ENCODE measurements at regions not wholly inside any gene's neighbourhood (a gene's known extent, or its start where the extent isn't known, plus 50 kb on each side); places are given as distances from the start of the nearest gene placed in this dataset.

DNA sequence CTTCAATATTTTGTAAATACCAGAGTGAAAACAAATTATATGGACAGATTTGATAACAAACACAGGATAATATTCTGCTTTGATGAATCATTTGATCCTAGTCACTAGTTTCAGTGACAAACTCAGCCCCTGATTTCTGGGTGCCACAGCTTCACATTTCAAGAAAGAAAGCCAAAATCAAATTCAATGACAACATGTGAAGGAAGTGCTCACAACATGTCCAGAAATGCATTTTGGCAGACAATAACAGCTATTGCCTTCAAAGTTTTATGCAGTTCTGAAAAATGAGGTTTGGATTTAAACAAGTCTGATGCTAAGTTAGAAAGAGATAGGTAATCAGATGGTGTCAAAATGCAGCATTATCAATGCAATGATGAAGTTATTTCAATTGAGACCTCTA is 106.9 kb upstream of the PIEZO2 start:
- Histone ChIP-seq H3K4me1 (ENCODE audit: insufficient read depth, low read length) (peaks cover 7% of the 10 kb centered on the region), H3K27ac (ENCODE audit: low read length) (no peak overlapping the region), H3K27me3 (ENCODE audit: insufficient read depth, low read length) (no peaks in the 10 kb centered on the region), H3K9me3 (ENCODE audit: insufficient read depth, low read depth, low read length) (no peaks in the 10 kb centered on the region), H3K36me3 (ENCODE audit: insufficient read depth, low read depth, low read length) (no peaks in the 10 kb centered on the region), H3K4me3 (ENCODE audit: low read length) (no peak overlapping the region), H3K9ac (ENCODE audit: low read depth, low read length) (no peak overlapping the region)

DNA sequence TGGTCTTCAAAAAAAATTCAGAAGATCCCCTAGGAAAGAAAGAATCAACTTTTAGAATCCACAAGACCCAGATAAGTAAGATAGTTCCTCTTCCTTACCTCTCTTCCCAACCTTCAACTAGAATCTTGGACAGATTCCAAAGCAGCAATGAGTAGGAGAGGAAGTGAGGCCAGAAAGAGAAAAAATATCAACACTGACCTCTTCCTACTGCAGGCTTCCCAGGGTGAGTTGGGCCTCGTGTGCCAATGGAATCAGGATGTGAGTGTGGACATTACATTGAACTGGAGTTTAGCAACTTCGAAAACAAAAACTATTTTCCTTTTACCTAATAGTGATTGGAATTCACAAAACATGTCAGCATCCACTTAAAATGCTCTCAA is 102.5 kb upstream of the PIEZO2 start:
- no peaks in the 10 kb centered on the region for H3K27me3 ChIP-seq (ENCODE audit: insufficient read depth, low read length)
- H3K36me3 ChIP-seq (ENCODE audit: insufficient read depth, low read depth, low read length), result no peaks in the 10 kb centered on the region
- peaks cover 4% of the 10 kb centered on the region; the same call in 1 of the 2 replicates for H3K9me3 ChIP-seq (ENCODE audit: insufficient read depth, low read depth, low read length)
- H3K4me3 ChIP-seq (ENCODE audit: low read length), result no peak overlapping the region
- H3K27ac ChIP-seq (ENCODE audit: low read length), result no peak overlapping the region
- no peaks in the 10 kb centered on the region for H3K4me1 ChIP-seq (ENCODE audit: insufficient read depth, low read length)
- H3K9ac ChIP-seq (ENCODE audit: low read depth, low read length), result no peak overlapping the region

DNA sequence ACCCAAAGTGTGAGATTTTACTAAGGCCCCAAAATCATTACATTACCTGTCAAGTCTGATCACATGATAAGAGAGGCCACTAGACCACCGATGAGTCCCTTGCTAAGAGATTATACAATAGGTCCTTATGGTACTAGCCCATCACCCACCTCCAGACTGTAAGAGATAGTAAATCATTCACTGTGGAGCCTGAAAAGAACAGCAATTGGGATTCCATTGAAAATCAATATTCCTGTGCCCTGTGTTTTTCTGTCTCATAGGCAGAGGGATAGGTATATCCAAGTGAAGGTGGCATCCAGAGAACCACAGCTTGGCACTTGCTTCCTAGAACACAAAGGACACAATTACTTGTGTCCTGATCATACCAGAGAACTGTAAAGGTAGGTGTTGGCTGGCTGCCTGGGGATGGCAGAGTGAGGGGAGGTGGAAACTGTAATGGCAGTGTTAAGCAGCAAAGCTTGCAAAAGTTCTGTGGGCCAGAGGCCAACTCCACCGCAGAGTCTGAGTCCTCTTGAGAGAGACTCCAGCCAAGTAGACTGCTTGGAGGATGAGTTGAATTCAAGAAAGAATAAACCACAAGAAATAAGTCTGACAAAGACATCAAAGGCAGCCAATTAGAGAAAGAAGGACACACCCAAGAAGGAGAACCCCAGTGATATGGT is 102.0 kb upstream of the PIEZO2 start:
- H3K27me3 ChIP-seq (ENCODE audit: insufficient read depth, low read length), result no peaks in the 10 kb centered on the region
- peaks cover 4% of the 10 kb centered on the region; the same call in 1 of the 2 replicates for H3K9me3 ChIP-seq (ENCODE audit: insufficient read depth, low read depth, low read length)
- no peak overlapping the region for H3K27ac ChIP-seq (ENCODE audit: low read length)

DNA sequence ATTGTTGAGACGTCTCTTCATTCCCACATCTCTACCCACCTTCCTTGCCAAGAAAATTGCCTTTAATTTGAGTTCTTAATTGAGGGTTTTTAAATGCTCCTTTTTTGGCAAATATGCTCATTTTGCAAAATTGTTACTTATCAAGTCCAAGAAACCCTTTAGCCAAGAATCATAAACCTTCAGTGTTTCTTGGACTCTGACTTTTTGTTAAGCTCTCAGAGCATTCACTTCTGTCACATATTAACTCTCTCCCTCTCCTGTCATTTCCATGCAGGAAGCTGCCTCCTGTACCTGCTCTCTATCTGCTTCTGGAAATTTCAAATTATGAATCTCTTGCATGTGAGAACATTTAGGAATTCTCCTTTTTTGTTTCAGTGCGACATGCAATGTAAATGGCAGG is 100.0 kb upstream of the PIEZO2 start:
- H3K27me3 ChIP-seq (ENCODE audit: insufficient read depth, low read length), result no peaks in the 10 kb centered on the region
- H3K4me3 ChIP-seq (ENCODE audit: low read length), result no peak overlapping the region
- H3K27ac ChIP-seq (ENCODE audit: low read length), result no peak overlapping the region
- no peak overlapping the region for H3K9ac ChIP-seq (ENCODE audit: low read depth, low read length)
- H3K9me3 ChIP-seq (ENCODE audit: insufficient read depth, low read depth, low read length), result peaks cover 4% of the 10 kb centered on the region; the same call in 1 of the 2 replicates
- H3K36me3 ChIP-seq (ENCODE audit: insufficient read depth, low read depth, low read length), result no peaks in the 10 kb centered on the region
- no peaks in the 10 kb centered on the region for H3K4me1 ChIP-seq (ENCODE audit: insufficient read depth, low read length)

More for the DNA sequence above, 102.0 kb upstream of the PIEZO2 start:
- H3K36me3 ChIP-seq (ENCODE audit: insufficient read depth, low read depth, low read length), result no peaks in the 10 kb centered on the region
- H3K4me3 ChIP-seq (ENCODE audit: low read length), result no peak overlapping the region
- no peak overlapping the region for H3K9ac ChIP-seq (ENCODE audit: low read depth, low read length)
- H3K4me1 ChIP-seq (ENCODE audit: insufficient read depth, low read length), result no peaks in the 10 kb centered on the region

DNA sequence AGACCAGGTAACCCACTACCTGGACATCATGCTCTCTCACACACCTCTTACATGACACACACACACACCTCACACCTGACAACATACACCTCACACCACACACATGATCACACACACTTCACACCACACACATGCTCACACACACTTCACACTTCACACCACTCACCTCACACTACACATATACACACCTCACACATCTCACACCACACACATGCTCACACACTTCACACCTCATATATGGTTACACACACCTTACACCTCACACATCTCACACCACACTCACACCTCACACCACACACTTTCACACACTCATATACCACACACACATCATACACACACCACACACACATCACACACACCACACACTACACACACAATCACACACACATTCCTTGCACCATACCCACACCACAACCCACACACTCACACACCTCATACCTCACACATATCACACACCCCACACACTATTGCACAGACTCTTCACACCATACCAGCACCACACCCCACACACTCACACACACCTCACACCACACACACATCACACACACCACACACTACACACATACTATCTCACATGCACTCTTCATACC is 98.1 kb upstream of the PIEZO2 start:
- H3K4me1 ChIP-seq (ENCODE audit: insufficient read depth, low read length), result no peaks in the 10 kb centered on the region
- no peak overlapping the region for H3K9ac ChIP-seq (ENCODE audit: low read depth, low read length)
- H3K9me3 ChIP-seq (ENCODE audit: insufficient read depth, low read depth, low read length), result peaks cover 4% of the 10 kb centered on the region; the same call in 1 of the 2 replicates
- H3K4me3 ChIP-seq (ENCODE audit: low read length), result no peak overlapping the region
- no peak overlapping the region for H3K27ac ChIP-seq (ENCODE audit: low read length)
- no peaks in the 10 kb centered on the region for H3K27me3 ChIP-seq (ENCODE audit: insufficient read depth, low read length)
- H3K36me3 ChIP-seq (ENCODE audit: insufficient read depth, low read depth, low read length), result no peaks in the 10 kb centered on the region

DNA sequence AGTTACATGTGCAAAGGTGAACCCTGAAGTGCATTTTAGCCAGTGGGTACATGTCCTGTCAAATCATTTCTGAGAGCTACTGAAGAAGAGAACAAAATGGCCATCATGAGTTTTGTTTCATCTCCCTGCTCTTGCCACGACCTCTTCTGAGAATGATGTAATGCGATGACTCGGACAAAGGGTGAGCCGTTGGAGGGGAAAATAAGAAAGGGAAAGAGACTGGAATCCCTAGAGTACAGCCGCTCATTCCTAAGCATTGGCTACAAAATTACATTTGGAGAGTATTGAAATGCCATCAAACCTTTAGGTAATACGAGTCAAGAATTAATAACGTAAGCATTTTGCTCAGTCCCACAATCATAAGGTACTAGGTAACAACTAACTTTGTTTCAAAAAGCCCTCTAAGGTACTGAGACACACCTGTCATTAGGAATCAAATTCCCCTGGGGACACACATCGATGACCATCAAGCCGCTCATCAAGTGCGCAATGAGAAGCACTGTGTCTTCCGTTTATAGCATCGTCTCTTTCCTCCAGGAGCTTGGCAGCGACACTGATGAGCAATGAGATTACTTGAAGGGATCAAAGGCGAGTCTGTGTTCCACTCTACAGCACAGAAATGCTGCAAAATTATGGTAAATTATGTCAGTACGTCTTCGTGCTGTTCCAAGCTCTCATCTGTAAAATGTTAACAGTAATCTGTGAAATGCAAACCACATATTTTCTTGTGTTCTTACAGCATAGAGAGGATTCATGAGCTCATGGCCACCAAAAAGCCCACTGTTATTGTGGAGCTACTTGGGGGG is 97.3 kb upstream of the PIEZO2 start:
- Histone ChIP-seq H3K4me3 (ENCODE audit: low read length) (no peak overlapping the region), H3K9me3 (ENCODE audit: insufficient read depth, low read depth, low read length) (peaks cover 4% of the 10 kb centered on the region; the same call in 1 of the 2 replicates), H3K36me3 (ENCODE audit: insufficient read depth, low read depth, low read length) (no peaks in the 10 kb centered on the region), H3K4me1 (ENCODE audit: insufficient read depth, low read length) (no peaks in the 10 kb centered on the region), H3K27me3 (ENCODE audit: insufficient read depth, low read length) (no peaks in the 10 kb centered on the region), H3K9ac (ENCODE audit: low read depth, low read length) (no peak overlapping the region), H3K27ac (ENCODE audit: low read length) (no peak overlapping the region)

DNA sequence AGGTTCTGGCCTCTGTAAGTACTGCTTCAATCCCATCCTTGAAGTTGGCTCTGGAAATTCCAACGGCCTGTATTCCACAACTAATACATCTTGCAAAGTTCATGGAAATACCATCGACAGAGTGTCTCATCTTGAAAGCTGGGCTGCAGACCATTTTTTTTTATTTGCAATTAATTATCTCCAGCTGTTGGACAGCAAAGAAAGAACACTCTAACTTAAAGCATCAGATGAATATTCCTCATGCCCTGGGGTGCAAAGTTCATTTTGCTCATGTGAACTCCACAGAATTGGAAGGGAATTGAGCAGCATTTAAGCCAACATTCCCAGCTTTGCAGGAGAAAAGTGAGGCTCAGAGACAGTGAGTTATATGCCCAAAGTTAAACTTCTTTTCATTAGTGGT is 96.5 kb upstream of the PIEZO2 start:
- Histone ChIP-seq H3K27me3 (ENCODE audit: insufficient read depth, low read length) (no peaks in the 10 kb centered on the region), H3K4me3 (ENCODE audit: low read length) (no peak overlapping the region)

DNA sequence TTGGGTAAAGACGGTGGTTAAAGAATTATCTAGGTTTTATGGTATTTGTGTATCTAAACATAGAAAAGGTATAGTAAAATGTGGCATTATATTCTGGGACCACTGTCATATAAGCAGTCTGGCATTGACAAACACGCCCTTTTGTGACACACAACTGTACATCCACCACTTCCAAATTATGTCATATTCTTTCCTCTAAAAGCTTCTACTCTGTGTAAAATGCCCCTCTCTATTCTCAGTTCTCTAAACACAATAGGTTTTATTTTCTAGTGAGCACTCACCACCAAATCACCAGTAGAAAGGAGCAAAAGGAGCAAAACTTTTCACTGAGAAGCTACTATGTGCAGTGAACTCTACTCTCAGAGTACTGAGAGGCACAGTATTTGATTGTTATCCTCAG is 88.1 kb upstream of the PIEZO2 start:
- Histone ChIP-seq H3K27me3 (ENCODE audit: insufficient read depth, low read length) (no peaks in the 10 kb centered on the region), H3K27ac (ENCODE audit: low read length) (no peak overlapping the region), H3K4me3 (ENCODE audit: low read length) (no peak overlapping the region), H3K4me1 (ENCODE audit: insufficient read depth, low read length) (no peaks in the 10 kb centered on the region), H3K9ac (ENCODE audit: low read depth, low read length) (no peak overlapping the region), H3K9me3 (ENCODE audit: insufficient read depth, low read depth, low read length) (no peaks in the 10 kb centered on the region), H3K36me3 (ENCODE audit: insufficient read depth, low read depth, low read length) (no peaks in the 10 kb centered on the region)

More for the DNA sequence above, 96.5 kb upstream of the PIEZO2 start:
- no peak overlapping the region for H3K27ac ChIP-seq (ENCODE audit: low read length)
- H3K9ac ChIP-seq (ENCODE audit: low read depth, low read length), result no peak overlapping the region
- peaks cover 4% of the 10 kb centered on the region; the same call in 1 of the 2 replicates for H3K9me3 ChIP-seq (ENCODE audit: insufficient read depth, low read depth, low read length)
- H3K4me1 ChIP-seq (ENCODE audit: insufficient read depth, low read length), result no peaks in the 10 kb centered on the region
- H3K36me3 ChIP-seq (ENCODE audit: insufficient read depth, low read depth, low read length), result no peaks in the 10 kb centered on the region

DNA sequence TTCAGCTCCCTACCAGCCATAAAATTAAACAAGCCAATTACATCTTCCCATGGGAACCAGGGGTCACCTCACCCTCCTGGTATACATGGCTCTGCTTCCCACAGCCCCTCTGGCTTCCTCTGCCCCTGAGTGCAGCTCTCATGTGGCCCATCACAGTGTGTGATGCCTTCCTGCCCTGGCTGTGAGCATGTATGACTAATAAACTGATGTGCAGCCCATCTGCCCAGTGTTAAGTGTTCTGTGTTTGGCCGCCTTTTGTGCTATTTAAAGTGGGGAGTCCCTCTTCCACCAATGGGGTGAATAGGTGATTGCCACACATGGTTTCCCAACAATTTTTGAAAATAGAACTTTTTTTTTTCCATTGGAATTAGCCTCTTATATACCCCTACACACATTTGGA is 87.7 kb upstream of the PIEZO2 start:
- Histone ChIP-seq H3K4me3 (ENCODE audit: low read length) (no peak overlapping the region), H3K4me1 (ENCODE audit: insufficient read depth, low read length) (no peaks in the 10 kb centered on the region), H3K9me3 (ENCODE audit: insufficient read depth, low read depth, low read length) (no peaks in the 10 kb centered on the region), H3K36me3 (ENCODE audit: insufficient read depth, low read depth, low read length) (no peaks in the 10 kb centered on the region), H3K27me3 (ENCODE audit: insufficient read depth, low read length) (no peaks in the 10 kb centered on the region), H3K27ac (ENCODE audit: low read length) (no peak overlapping the region), H3K9ac (ENCODE audit: low read depth, low read length) (no peak overlapping the region)

DNA sequence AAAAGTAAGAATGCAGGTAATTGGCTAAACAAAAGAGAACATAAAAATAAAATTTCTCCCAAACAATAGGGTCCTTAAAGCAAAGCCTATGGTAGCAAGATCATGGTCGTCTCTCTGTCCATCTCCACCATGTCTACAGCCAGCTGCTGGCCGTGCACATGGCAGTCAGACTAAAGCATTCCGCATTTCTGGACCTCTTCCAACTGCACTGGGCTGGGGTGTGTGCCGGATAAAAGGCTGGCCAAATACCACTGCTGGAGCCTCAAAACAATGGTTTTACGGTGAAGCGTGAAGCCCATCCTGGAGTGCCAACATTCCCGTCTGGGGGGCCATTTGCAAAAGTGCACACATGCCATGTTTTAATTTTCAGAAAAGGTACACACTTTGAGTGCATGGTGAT is 74.8 kb upstream of the PIEZO2 start:
- Histone ChIP-seq H3K27ac (ENCODE audit: low read length) (no peak overlapping the region), H3K27me3 (ENCODE audit: insufficient read depth, low read length) (no peaks in the 10 kb centered on the region), H3K4me1 (ENCODE audit: insufficient read depth, low read length) (0 out of 2 replicates have a peak, but pooled peaks cover 4% of the 10 kb centered on the region), H3K9ac (ENCODE audit: low read depth, low read length) (no peak overlapping the region), H3K4me3 (ENCODE audit: low read length) (no peak overlapping the region), H3K36me3 (ENCODE audit: insufficient read depth, low read depth, low read length) (no peaks in the 10 kb centered on the region), H3K9me3 (ENCODE audit: insufficient read depth, low read depth, low read length) (no peaks in the 10 kb centered on the region)

DNA sequence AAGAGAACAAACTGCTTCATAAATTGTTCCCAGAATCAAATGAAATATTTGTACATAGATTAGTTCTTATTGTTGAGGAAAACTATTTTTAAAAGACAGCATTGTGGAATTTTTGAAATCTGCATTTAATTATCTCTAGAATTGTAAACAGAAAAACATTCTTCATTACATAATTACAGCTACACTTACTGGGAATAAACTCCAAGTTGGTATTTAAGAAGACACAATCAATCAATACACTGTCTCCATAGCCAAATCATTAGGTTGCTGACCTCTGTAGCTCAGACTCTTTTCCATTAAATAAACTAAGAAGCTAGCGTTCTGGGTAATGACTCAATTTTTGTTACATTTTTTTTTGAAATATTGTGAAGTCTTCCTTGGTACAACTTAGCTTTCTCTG is 70.2 kb upstream of the PIEZO2 start:
- Histone ChIP-seq H3K27me3 (ENCODE audit: insufficient read depth, low read length) (no peaks in the 10 kb centered on the region), H3K9ac (ENCODE audit: low read depth, low read length) (no peak overlapping the region)

DNA sequence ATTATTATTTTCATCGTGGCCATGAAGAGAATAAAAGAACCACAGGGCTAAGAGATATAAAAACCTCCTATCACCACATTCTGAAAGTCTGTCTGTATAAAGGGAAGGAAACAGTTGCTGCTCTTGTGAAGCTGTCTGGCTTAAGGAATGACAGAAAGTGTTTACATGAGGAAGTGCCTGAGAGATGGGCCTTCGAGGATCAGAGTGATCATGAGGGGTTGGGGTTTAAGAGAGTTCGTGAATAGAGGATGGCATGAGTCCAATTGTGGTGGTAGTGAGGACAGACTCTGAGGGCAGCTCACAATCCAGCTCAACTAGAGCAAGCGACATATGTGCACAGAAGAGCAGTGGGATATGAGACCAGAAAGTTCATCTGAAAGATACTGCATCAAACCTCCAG is 65.8 kb upstream of the PIEZO2 start:
- Histone ChIP-seq H3K4me3 (ENCODE audit: low read length) (no peak overlapping the region), H3K9ac (ENCODE audit: low read depth, low read length) (no peak overlapping the region), H3K27ac (ENCODE audit: low read length) (no peak overlapping the region), H3K4me1 (ENCODE audit: insufficient read depth, low read length) (peaks cover 9% of the 10 kb centered on the region), H3K36me3 (ENCODE audit: insufficient read depth, low read depth, low read length) (no peaks in the 10 kb centered on the region), H3K27me3 (ENCODE audit: insufficient read depth, low read length) (no peaks in the 10 kb centered on the region), H3K9me3 (ENCODE audit: insufficient read depth, low read depth, low read length) (no peaks in the 10 kb centered on the region)

More for the DNA sequence above, 70.2 kb upstream of the PIEZO2 start:
- H3K36me3 ChIP-seq (ENCODE audit: insufficient read depth, low read depth, low read length), result no peaks in the 10 kb centered on the region
- H3K27ac ChIP-seq (ENCODE audit: low read length), result no peak overlapping the region
- H3K4me1 ChIP-seq (ENCODE audit: insufficient read depth, low read length), result peaks cover 9% of the 10 kb centered on the region
- no peaks in the 10 kb centered on the region for H3K9me3 ChIP-seq (ENCODE audit: insufficient read depth, low read depth, low read length)
- H3K4me3 ChIP-seq (ENCODE audit: low read length), result no peak overlapping the region
